T-helper 2 cell treated with Interferon-gamma antibody and Interleukin-4, amounts not matched to agents 5 μg/mL and 100 μg/mL, for 36 hours (primary cell): ENCODE measurements at regions not wholly inside any gene's neighbourhood (a gene's known extent, or its start where the extent isn't known, plus 50 kb on each side); places are given as distances from the start of the nearest gene placed in this dataset.
"Not testable (repeated sequence)": the region's sequence is repeated elsewhere in the genome, so short reads cannot be mapped to it uniquely, and the experiment has no call there.

Experiments used
- DNase-seq: peaks from one replicate; pipeline ENCODE4 v3.0.0; 2021; ENCODE audit warnings: low spot score
- H3K27ac Mint-ChIP-seq: one replicate; pipeline ENCODE4 v1.8.0; 2021; ENCODE audit warnings: mild to moderate bottlenecking, mixed read lengths
- H3K27me3 Mint-ChIP-seq: one replicate; pipeline ENCODE4 v1.8.0; 2021; ENCODE audit warnings: low read depth, mixed read lengths
- H3K36me3 Mint-ChIP-seq: one replicate; pipeline ENCODE4 v1.8.0; 2021; ENCODE audit warnings: low read depth, mixed read lengths
- H3K4me1 Mint-ChIP-seq: one replicate; pipeline ENCODE4 v1.8.0; 2021; ENCODE audit warnings: low read depth, mixed read lengths
- H3K4me3 Mint-ChIP-seq: one replicate; pipeline ENCODE4 v1.8.0; 2022; ENCODE audit warnings: mild to moderate bottlenecking, moderate library complexity, mixed read lengths
- H3K9me3 Mint-ChIP-seq: one replicate; pipeline ENCODE4 v1.8.0; 2021; ENCODE audit warnings: mixed read lengths

GRCh38 chr13:59266478-59267063 is 897.2 kb downstream of the DIAPH3 start:
- no peaks in the 10 kb centered on the region for H3K27me3 Mint-ChIP-seq
- H3K36me3 Mint-ChIP-seq: no peaks in the 10 kb centered on the region
- DNase-seq: no peak
- no peaks in the 10 kb centered on the region for H3K4me1 Mint-ChIP-seq
- no peak overlapping the region for H3K27ac Mint-ChIP-seq
- H3K9me3 Mint-ChIP-seq: no peaks in the 10 kb centered on the region
- H3K4me3 Mint-ChIP-seq: no peak overlapping the region

- Mint-ChIP-seq H3K4me1 (no peaks in the 10 kb centered on the region), H3K4me3 (no peak overlapping the region), H3K36me3 (no peaks in the 10 kb centered on the region), H3K27me3 (no peaks in the 10 kb centered on the region), H3K27ac (no peak overlapping the region), H3K9me3 (no peaks in the 10 kb centered on the region)
- DNase-seq: no peak
These were observed 894.3 kb downstream of the DIAPH3 start for GRCh38 chr13:59269476-59269875.

DNA sequence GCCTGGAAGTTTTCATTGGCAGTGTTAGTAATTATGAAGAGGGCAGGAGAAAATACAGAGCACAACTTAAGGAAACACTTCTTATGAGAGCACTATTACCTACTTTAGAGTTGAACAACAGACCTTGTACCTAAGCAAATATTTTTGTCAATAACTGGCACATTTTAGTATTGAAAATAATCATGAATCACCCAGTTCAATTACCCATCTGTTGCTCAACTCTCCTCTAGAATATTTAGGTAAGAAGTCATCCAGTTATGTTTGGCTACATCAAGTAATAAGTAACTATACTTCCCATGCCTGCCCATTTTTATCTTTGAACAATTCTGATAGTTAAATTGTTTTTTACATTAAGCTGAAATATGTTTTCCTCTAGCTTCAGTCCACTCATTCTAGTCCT is 893.4 kb downstream of the DIAPH3 start:
- no peaks in the 10 kb centered on the region for H3K36me3 Mint-ChIP-seq
- no peak overlapping the region for H3K27ac Mint-ChIP-seq
- no peak overlapping the region for H3K4me3 Mint-ChIP-seq
- no peaks in the 10 kb centered on the region for H3K9me3 Mint-ChIP-seq
- no peaks in the 10 kb centered on the region for H3K4me1 Mint-ChIP-seq
- DNase-seq: no peak
- no peaks in the 10 kb centered on the region for H3K27me3 Mint-ChIP-seq

DNA sequence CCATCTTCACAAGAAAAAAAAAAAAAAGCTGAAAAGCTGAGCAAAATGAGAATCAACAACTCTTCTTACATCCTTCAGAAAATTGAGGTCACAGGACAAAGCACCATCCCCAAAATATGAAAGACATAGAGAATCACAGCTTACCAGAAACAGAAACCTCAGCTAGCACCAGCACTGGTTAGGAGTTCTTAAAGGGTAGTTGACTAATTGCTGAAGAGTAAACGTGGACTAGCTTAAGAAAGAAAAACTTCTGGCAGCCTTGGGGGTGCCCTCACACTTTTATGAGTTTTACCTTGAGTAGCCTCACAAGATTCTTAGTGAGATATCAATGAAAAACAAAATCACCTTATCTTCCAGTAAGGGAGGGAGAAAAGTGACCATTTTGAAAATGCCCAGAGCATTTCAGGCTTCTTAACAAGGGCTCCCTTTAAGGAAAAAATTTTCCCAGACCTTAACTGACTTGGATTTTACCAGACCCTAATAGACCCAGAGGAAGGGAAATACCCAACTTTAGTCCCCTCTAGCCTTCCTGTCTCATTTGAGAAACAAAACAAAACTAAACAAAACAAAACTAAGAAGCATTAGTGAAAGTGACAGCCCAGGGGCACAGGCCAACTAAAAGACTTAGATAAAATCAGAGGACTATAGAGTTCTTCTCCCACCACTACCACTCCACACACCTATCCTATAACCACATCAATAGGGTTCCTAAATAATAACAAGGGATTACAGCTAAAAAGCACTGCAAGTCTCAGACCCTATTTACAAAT is 888.6 kb downstream of the DIAPH3 start:
- no peaks in the 10 kb centered on the region for H3K27me3 Mint-ChIP-seq
- DNase-seq: no peak

DNA sequence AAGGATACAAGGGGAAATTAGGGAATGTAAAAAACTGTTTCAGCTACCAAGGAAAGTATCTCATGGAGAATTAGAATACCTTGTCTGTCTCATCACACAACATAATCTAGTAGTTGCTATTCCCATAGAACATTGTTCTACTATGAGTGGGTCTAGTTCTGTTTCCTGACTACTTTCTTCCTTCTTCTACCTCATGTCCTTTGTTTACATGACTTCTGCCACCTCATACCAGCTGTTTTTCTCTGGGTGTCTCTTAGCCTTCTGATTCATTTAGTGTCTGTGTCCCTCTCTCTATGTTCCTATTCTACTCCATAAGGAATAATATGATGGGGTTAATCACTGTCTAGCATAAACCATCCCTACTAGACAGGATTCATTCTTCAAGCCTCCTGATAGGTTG is 887.3 kb downstream of the DIAPH3 start:
- Mint-ChIP-seq H3K27ac (no peak overlapping the region), H3K4me1 (no peaks in the 10 kb centered on the region), H3K36me3 (no peaks in the 10 kb centered on the region), H3K4me3 (no peak overlapping the region), H3K27me3 (no peaks in the 10 kb centered on the region), H3K9me3 (no peaks in the 10 kb centered on the region)
- no peak for DNase-seq

More for the DNA sequence above, 888.6 kb downstream of the DIAPH3 start:
- Mint-ChIP-seq H3K27ac (no peak overlapping the region), H3K36me3 (no peaks in the 10 kb centered on the region), H3K4me3 (no peak overlapping the region), H3K4me1 (no peaks in the 10 kb centered on the region), H3K9me3 (no peaks in the 10 kb centered on the region)

- no peak overlapping the region for H3K4me3 Mint-ChIP-seq
- H3K9me3 Mint-ChIP-seq: no peaks in the 10 kb centered on the region
- no peaks in the 10 kb centered on the region for H3K4me1 Mint-ChIP-seq
- no peaks in the 10 kb centered on the region for H3K27me3 Mint-ChIP-seq
- DNase-seq: no peak
- H3K27ac Mint-ChIP-seq: no peak overlapping the region
- H3K36me3 Mint-ChIP-seq: no peaks in the 10 kb centered on the region
These were observed 886.6 kb downstream of the DIAPH3 start for GRCh38 chr13:59277106-59277505.

DNA sequence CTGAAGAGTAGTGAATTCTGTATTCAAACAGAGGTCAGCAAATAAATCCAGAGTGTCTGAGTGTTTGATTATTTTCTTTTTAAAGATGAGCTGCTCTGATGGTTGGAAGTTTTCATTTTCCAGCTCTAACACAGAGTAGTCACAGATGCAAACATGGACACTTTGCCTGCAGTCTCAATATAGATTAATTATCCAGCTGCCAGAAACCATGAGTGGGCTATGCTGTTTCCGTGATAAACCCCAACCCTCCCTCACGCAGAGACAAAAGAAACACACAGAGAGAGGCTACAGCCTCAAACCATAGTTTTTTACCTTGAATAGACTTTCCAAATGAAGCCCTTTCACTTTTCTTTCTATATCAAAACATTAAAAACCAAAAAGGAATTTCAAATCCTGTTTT is 884.7 kb downstream of the DIAPH3 start:
- Mint-ChIP-seq H3K27ac (no peak overlapping the region), H3K27me3 (no peaks in the 10 kb centered on the region), H3K4me3 (no peak overlapping the region), H3K4me1 (no peaks in the 10 kb centered on the region), H3K9me3 (no peaks in the 10 kb centered on the region), H3K36me3 (no peaks in the 10 kb centered on the region)
- no peak for DNase-seq

DNA sequence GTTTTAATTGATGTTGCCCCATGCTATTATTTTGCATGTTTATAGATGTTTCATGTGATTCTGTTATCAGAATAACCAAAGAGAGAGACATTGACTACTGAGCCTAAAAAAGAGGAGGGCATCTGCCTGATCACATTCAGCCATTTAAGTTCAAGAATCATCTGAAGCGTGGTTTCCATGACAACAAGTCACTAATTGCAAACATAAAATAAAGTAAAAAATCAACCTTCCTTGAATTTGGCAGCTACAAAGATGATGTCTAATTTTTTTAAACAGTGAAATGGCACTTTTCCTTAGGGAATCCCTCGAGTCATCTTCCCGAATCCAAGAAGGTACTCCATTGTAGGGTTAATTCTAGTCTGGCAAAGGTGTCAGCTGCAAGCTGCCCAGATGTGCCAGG is 884.2 kb downstream of the DIAPH3 start:
- Mint-ChIP-seq H3K36me3 (no peaks in the 10 kb centered on the region), H3K4me3 (no peak overlapping the region), H3K27ac (no peak overlapping the region), H3K4me1 (no peaks in the 10 kb centered on the region), H3K27me3 (no peaks in the 10 kb centered on the region), H3K9me3 (no peaks in the 10 kb centered on the region)
- DNase-seq: no peak

DNA sequence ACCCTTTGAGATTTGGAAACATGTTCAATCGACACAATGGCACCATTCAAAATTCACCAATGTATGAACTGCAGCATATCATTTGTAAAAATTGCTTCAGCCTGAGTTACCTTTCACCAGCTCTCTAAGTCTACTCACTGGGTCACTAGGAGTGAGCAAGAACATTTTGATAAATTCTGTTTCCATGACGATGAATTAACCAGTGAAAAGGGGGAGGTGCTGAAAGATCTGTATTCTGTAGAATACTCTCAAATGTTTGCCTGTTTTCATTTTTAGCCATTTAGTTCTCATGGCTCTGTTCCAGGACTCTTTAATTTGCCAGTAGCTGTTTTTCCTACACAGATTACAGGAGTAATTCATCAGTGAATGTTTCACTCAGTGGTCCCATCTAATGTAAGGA is 883.4 kb downstream of the DIAPH3 start:
- Mint-ChIP-seq H3K4me3 (no peak overlapping the region), H3K36me3 (no peaks in the 10 kb centered on the region), H3K9me3 (no peaks in the 10 kb centered on the region), H3K27ac (no peak overlapping the region), H3K4me1 (no peaks in the 10 kb centered on the region), H3K27me3 (no peaks in the 10 kb centered on the region)
- DNase-seq: no peak

GRCh38 chr13:59281453-59281852 is 882.3 kb downstream of the DIAPH3 start:
- no peak overlapping the region for H3K27ac Mint-ChIP-seq
- no peaks in the 10 kb centered on the region for H3K9me3 Mint-ChIP-seq
- DNase-seq: no peak
- H3K36me3 Mint-ChIP-seq: no peaks in the 10 kb centered on the region
- H3K4me1 Mint-ChIP-seq: no peaks in the 10 kb centered on the region
- H3K27me3 Mint-ChIP-seq: no peaks in the 10 kb centered on the region
- no peak overlapping the region for H3K4me3 Mint-ChIP-seq

DNA sequence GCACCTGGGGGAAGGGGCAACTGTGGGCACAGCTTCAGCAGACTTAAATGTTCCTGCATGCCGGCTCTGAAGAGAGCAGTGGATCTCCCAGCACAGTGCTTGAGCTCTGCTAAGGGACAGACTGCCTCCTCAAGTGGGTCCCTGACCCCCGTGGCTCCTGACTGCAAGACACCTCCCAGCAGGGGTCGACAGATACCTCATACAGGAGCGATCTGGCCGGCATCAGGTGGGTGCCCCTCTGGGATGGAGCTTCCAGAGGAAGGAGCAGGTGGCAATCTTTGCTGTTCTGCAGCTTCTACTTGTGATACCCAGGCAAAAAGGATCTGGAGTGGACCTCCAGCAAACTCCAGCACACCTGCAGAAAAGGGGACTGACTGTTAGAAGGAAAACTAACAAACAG is 871.5 kb downstream of the DIAPH3 start:
- H3K36me3 Mint-ChIP-seq, H3K27me3 Mint-ChIP-seq, H3K4me1 Mint-ChIP-seq, H3K4me3 Mint-ChIP-seq, H3K9me3 Mint-ChIP-seq, DNase-seq, H3K27ac Mint-ChIP-seq: not testable (repeated sequence)

DNA sequence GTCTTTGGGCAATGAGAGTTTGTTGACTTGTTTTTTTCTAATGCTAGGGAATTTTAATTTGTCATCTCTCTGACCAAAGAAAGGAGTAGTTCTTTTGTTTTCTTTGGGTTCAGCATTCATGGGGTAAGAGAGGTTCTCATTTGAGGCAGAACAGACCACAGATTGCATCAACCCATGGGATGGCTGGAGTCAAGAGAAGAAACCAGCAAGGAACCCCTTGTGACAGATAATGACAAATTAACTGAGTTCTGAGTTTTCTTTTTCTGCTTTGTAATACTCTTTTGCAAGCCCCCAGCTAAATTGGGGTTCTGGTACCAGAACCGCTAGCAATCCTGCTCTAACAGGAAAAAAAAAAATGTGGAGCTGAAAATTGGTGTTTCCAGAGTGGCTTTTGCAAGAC is 864.1 kb downstream of the DIAPH3 start:
- Mint-ChIP-seq H3K27ac (no peak overlapping the region), H3K4me3 (no peak overlapping the region), H3K9me3 (no peaks in the 10 kb centered on the region), H3K4me1 (no peaks in the 10 kb centered on the region), H3K27me3 (no peaks in the 10 kb centered on the region), H3K36me3 (no peaks in the 10 kb centered on the region)
- DNase-seq: no peak

GRCh38 chr13:59300355-59301173 is 863.2 kb downstream of the DIAPH3 start:
- H3K27ac Mint-ChIP-seq: no peak overlapping the region
- no peak for DNase-seq
- H3K36me3 Mint-ChIP-seq: no peaks in the 10 kb centered on the region
- H3K27me3 Mint-ChIP-seq: no peaks in the 10 kb centered on the region
- no peaks in the 10 kb centered on the region for H3K4me1 Mint-ChIP-seq
- H3K4me3 Mint-ChIP-seq: no peak overlapping the region
- H3K9me3 Mint-ChIP-seq: no peaks in the 10 kb centered on the region

GRCh38 chr13:59301174-59301567 is 862.6 kb downstream of the DIAPH3 start:
- no peak overlapping the region for H3K4me3 Mint-ChIP-seq
- no peaks in the 10 kb centered on the region for H3K27me3 Mint-ChIP-seq
- no peaks in the 10 kb centered on the region for H3K4me1 Mint-ChIP-seq
- no peaks in the 10 kb centered on the region for H3K9me3 Mint-ChIP-seq
- no peak overlapping the region for H3K27ac Mint-ChIP-seq
- no peak for DNase-seq
- no peaks in the 10 kb centered on the region for H3K36me3 Mint-ChIP-seq
